ENCODE measurements at regions not wholly inside any gene's neighbourhood (a gene's known extent, or its start where the extent isn't known, plus 50 kb on each side); places are given as distances from the start of the nearest gene placed in this dataset.

DNA sequence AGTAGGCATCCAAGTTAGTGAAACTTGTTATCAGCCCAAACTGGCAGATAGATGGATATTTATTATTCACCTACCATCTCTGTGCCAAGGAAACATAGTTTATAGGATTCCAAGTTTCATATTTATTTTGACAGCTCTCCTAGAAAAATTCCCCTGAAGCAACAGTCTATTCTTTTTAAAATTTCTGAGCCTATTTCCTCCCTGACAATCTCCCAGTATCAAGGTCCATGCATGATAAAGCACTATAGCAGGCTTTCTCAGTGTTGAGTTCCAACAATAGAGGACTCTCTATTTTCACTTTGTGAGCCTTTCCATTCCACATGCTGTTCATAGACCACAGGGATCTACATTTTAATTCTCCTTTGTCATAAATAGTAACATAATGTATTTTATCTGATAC is 312.6 kb downstream of the SLITRK6 start:
- Histone ChIP-seq H3K4me1 (no peaks in the 10 kb centered on the region), H3K36me3 (no peaks in the 10 kb centered on the region), H3K4me3 (no peak overlapping the region), H3K27ac (no peak overlapping the region), H3K9me3 (peaks cover 0 to 9% (median 0%) of the 10 kb centered on the region in 12 donors), H3K27me3 (no peaks in the 10 kb centered on the region)
- no peak for DNase-seq
- TF ChIP-seq, protein P1, sequence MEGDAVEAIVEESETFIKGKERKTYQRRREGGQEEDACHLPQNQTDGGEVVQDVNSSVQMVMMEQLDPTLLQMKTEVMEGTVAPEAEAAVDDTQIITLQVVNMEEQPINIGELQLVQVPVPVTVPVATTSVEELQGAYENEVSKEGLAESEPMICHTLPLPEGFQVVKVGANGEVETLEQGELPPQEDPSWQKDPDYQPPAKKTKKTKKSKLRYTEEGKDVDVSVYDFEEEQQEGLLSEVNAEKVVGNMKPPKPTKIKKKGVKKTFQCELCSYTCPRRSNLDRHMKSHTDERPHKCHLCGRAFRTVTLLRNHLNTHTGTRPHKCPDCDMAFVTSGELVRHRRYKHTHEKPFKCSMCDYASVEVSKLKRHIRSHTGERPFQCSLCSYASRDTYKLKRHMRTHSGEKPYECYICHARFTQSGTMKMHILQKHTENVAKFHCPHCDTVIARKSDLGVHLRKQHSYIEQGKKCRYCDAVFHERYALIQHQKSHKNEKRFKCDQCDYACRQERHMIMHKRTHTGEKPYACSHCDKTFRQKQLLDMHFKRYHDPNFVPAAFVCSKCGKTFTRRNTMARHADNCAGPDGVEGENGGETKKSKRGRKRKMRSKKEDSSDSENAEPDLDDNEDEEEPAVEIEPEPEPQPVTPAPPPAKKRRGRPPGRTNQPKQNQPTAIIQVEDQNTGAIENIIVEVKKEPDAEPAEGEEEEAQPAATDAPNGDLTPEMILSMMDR (IDR thresholded peaks at IDR 0.05), result no peak
- no peak for TF ChIP-seq POLR2A (IDR thresholded peaks at IDR 0.05)
- intact Hi-C loops (cut with DNase I), result no loop called here
- ATAC-seq, result no peak

DNA sequence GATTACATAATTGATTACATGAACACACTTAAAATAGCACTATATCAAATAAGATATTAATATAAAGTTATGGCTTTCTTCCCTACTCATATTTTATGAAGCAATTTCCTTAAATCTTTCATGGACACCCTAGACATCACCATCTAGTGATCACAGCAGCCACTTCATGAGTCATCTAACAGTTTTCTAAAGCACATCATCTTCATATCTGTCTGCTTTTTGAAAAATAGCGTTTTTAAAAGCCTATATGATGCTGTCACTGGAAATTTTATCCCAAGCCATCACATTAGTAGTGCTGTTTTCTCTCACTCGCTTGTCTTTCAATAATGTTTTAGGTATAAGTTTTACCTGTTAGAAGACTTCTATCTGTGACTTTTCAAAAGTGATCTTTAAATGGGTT is 326.1 kb downstream of the SLITRK6 start:
- no peak for TF ChIP-seq POLR2A (IDR thresholded peaks at IDR 0.05)
- TF ChIP-seq, protein P1 (IDR thresholded peaks at IDR 0.05), result no peak
- no peak for DNase-seq
- intact Hi-C loops (cut with DNase I), result no loop called here
- ATAC-seq, result no peak
- Histone ChIP-seq H3K27ac (no peak overlapping the region), H3K4me1 (no peaks in the 10 kb centered on the region), H3K36me3 (no peaks in the 10 kb centered on the region), H3K9me3 (no peaks in the 10 kb centered on the region), H3K4me3 (no peak overlapping the region), H3K27me3 (no peaks in the 10 kb centered on the region)
- WGBS, 4 donors, result 74 to 79% (median 75%) methylated on average over 2 of the region's 2 CpGs

DNA sequence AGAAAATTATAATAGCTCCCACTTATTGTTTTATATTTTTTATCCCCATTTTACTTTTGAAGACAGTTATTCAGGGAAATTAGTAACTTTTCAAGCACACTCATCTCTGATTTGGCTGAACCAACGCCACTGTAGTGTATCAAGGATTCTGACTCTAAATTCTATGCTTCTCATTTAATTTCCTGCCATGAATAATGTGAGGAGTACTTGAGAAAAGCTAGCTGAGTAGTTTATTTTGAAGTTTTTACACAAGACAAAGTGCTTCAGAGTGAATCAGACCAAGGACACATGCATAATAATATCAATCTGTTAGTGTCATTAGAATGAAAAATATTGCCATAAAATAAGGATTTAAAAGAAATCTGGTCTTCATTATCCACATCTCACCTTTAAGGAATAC is 329.9 kb downstream of the SLITRK6 start:
- ATAC-seq (no peak), DNase-seq (no peak)
- Histone ChIP-seq H3K4me3 (no peak overlapping the region), H3K4me1 (no peaks in the 10 kb centered on the region), H3K27me3 (no peaks in the 10 kb centered on the region), H3K9me3 (no peaks in the 10 kb centered on the region), H3K27ac (no peak overlapping the region), H3K36me3 (no peaks in the 10 kb centered on the region)
- intact Hi-C loops (cut with DNase I), result no loop called here
- WGBS, 4 donors, result 63 to 75% (median 66%) methylated on average over 1 of the region's 1 CpG
- TF ChIP-seq POLR2A (IDR thresholded peaks at IDR 0.05), result no peak
- TF ChIP-seq, protein P1 (IDR thresholded peaks at IDR 0.05), result no peak

DNA sequence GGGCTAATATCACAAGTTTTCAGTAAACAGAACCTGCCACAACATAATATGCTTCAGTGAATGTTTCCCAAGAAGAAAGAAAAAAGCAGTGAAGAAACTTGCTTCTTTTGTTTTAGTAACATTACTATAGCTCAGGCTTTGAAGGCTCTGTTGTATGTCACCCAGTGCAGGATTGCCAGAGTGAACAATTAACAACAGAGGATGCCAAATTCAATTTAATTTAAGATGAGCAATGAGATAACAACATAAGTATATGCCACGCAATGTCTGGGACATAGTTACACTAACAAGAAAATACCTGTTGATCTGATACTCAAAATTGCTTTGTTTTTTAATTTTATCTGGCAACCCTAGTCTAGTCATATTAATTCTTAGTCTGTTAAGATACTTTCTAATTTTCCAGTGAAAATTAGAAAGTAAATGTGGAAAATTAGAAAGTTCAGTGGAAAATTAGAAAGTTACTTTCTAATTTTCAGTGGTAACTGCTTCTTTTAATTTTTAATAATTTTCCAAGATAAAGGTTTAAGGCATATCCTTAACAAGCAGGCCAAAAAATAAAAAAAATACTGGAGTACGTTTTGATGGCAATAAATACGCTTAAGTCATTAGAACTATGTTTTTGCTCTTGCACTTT is 336.3 kb downstream of the SLITRK6 start:
- H3K27ac ChIP-seq, result no peak overlapping the region
- intact Hi-C loops (cut with DNase I), result no loop called here
- peaks cover 0 to 6% (median 0%) of the 10 kb centered on the region in 12 donors for H3K9me3 ChIP-seq
- DNase-seq, result no peak
- H3K4me1 ChIP-seq, result no peaks in the 10 kb centered on the region
- ATAC-seq, result no peak
- 79 to 85% (median 80%) methylated on average over 3 of the region's 3 CpGs for WGBS, 4 donors
- no peaks in the 10 kb centered on the region for H3K27me3 ChIP-seq
- no peak for TF ChIP-seq POLR2A (IDR thresholded peaks at IDR 0.05)
- no peak overlapping the region for H3K4me3 ChIP-seq
- no peaks in the 10 kb centered on the region for H3K36me3 ChIP-seq

DNA sequence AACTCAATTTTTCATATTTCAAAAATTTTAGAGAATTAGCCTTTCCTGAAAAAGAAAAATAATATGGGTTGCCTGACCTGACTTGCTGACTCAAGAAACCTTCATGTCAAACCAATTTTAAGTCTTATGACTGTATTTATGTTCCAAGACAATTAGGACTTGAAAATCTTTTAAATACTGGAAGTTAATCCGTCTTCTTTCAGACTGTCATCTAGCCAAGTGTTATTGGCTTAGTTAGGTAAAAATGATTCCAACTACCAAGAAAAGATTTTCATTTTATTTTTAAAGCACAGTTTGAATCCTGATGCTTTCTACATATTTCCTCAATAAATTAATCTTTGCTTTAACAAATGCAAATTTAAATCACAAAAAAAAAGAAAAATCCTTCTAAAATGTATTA is 337.6 kb downstream of the SLITRK6 start:
- Histone ChIP-seq H3K9me3 (peaks cover 0 to 18% (median 3%) of the 10 kb centered on the region in 12 donors), H3K4me3 (no peak overlapping the region), H3K4me1 (no peaks in the 10 kb centered on the region), H3K27me3 (no peaks in the 10 kb centered on the region), H3K27ac (no peak overlapping the region), H3K36me3 (no peaks in the 10 kb centered on the region)
- WGBS, 4 donors, result 73 to 86% (median 78%) methylated on average over 1 of the region's 1 CpG
- TF ChIP-seq, protein P1 (IDR thresholded peaks at IDR 0.05), result no peak
- no peak for TF ChIP-seq POLR2A (IDR thresholded peaks at IDR 0.05)
- DNase-seq (no peak), ATAC-seq (no peak)
- intact Hi-C loops (cut with DNase I), result no loop called here
